ENCODE measurements at regions not wholly inside any gene's neighbourhood (a gene's known extent, or its start where the extent isn't known, plus 50 kb on each side); places are given as distances from the start of the nearest gene placed in this dataset.
"Not testable (repeated sequence)": the region's sequence is repeated elsewhere in the genome, so short reads cannot be mapped to it uniquely, and the experiment has no call there.

DNA sequence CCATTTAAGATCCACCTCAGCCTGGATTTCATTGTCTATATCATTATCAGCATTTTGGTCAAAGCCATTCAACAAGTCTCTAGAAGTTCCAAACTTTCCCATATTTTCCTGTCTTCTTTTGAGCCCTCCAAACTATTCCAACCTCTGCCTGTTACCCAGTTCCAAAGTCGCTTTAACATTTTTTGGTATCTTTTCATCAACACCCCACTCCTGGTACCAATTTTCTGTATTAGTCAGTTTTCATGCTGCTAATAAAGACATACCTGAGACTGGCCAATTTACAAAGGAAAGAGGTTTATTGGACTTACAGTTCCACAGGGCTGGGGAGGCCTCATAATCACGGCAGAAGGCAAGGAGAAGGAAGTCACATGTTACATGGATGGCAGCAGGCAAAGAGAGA is 982.9 kb downstream of the TAF11L14 start:
- TF ChIP-seq, protein P1, sequence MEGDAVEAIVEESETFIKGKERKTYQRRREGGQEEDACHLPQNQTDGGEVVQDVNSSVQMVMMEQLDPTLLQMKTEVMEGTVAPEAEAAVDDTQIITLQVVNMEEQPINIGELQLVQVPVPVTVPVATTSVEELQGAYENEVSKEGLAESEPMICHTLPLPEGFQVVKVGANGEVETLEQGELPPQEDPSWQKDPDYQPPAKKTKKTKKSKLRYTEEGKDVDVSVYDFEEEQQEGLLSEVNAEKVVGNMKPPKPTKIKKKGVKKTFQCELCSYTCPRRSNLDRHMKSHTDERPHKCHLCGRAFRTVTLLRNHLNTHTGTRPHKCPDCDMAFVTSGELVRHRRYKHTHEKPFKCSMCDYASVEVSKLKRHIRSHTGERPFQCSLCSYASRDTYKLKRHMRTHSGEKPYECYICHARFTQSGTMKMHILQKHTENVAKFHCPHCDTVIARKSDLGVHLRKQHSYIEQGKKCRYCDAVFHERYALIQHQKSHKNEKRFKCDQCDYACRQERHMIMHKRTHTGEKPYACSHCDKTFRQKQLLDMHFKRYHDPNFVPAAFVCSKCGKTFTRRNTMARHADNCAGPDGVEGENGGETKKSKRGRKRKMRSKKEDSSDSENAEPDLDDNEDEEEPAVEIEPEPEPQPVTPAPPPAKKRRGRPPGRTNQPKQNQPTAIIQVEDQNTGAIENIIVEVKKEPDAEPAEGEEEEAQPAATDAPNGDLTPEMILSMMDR (IDR thresholded peaks at IDR 0.05): not testable (repeated sequence)
- not testable (repeated sequence) for TF ChIP-seq POLR2AphosphoS5 (IDR thresholded peaks at IDR 0.05; ENCODE audit: low read depth, low read length)
- TF ChIP-seq, protein P2, sequence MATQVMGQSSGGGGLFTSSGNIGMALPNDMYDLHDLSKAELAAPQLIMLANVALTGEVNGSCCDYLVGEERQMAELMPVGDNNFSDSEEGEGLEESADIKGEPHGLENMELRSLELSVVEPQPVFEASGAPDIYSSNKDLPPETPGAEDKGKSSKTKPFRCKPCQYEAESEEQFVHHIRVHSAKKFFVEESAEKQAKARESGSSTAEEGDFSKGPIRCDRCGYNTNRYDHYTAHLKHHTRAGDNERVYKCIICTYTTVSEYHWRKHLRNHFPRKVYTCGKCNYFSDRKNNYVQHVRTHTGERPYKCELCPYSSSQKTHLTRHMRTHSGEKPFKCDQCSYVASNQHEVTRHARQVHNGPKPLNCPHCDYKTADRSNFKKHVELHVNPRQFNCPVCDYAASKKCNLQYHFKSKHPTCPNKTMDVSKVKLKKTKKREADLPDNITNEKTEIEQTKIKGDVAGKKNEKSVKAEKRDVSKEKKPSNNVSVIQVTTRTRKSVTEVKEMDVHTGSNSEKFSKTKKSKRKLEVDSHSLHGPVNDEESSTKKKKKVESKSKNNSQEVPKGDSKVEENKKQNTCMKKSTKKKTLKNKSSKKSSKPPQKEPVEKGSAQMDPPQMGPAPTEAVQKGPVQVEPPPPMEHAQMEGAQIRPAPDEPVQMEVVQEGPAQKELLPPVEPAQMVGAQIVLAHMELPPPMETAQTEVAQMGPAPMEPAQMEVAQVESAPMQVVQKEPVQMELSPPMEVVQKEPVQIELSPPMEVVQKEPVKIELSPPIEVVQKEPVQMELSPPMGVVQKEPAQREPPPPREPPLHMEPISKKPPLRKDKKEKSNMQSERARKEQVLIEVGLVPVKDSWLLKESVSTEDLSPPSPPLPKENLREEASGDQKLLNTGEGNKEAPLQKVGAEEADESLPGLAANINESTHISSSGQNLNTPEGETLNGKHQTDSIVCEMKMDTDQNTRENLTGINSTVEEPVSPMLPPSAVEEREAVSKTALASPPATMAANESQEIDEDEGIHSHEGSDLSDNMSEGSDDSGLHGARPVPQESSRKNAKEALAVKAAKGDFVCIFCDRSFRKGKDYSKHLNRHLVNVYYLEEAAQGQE (IDR thresholded peaks at IDR 0.05; ENCODE audit: insufficient read depth in 1 of 2, low read depth in 2 of 2, low read length in 1 of 2): not testable (repeated sequence)
